ENCODE measurements at regions not wholly inside any gene's neighbourhood (a gene's known extent, or its start where the extent isn't known, plus 50 kb on each side); places are given as distances from the start of the nearest gene placed in this dataset.

GRCh38 chr19:29285187-29285687 lies 72.3 kb upstream of the UQCRFS1 start:
- H3K14ac ChIP-seq (ENCODE audit: low read length): no peak overlapping the region
- no peak for DNase-seq (ENCODE audit: low spot score)
- WGBS, 2 donors (ENCODE audit: extremely low coverage in 2 of 2, insufficient read length in 2 of 2, insufficient replicate concordance in 1 of 2): no CpG with 5 or more reads among the region's 6 CpGs

GRCh38 chr19:29285878-29286277 lies 72.9 kb upstream of the UQCRFS1 start:
- Histone ChIP-seq H3K9me3 (replicated peaks in 1 of 2; ENCODE audit: control insufficient read depth in 2 of 2, insufficient read depth in 1 of 2, low read depth in 1 of 2, low read length in 2 of 2) (no peaks in the 10 kb centered on the region), H3K4me3 (ENCODE audit: low read length in 2 of 2) (no peak overlapping the region), H2BK12ac (ENCODE audit: low read length) (no peak overlapping the region), H4K8ac (ENCODE audit: low read depth, low read length) (no peak overlapping the region), H3K27me3 (ENCODE audit: control insufficient read depth in 3 of 3, insufficient read depth in 3 of 3, low read depth in 1 of 3, low read length in 3 of 3) (no peaks in the 10 kb centered on the region), H3K4me2 (ENCODE audit: insufficient read depth, low read length, poor library complexity, severe bottlenecking) (no peak overlapping the region), H3K9ac (ENCODE audit: low read depth, low read length, poor library complexity) (no peak overlapping the region), H3K79me1 (ENCODE audit: low read depth, low read length) (no peaks in the 10 kb centered on the region), H2AK5ac (ENCODE audit: low read depth, low read length) (no peak overlapping the region), H3K36me3 (replicated peaks in 1 of 2; ENCODE audit: control insufficient read depth in 2 of 2, insufficient read depth in 2 of 2, low read length in 2 of 2) (no peaks in the 10 kb centered on the region), H4K91ac (ENCODE audit: low read depth, low read length, poor library complexity) (no peak overlapping the region), H2AFZ (ENCODE audit: low read length) (no peak overlapping the region), H3K23ac (ENCODE audit: low read depth, low read length, poor library complexity) (no peak overlapping the region), H2BK5ac (ENCODE audit: low read length) (no peak overlapping the region), H3K4ac (ENCODE audit: low read length) (no peak overlapping the region), H3K14ac (ENCODE audit: low read length) (no peak overlapping the region), H2BK120ac (ENCODE audit: low read depth, low read length) (no peak overlapping the region), H3K4me1 (ENCODE audit: control insufficient read depth in 2 of 2, insufficient read depth in 1 of 2, low read depth in 1 of 2, low read length in 2 of 2) (no peaks in the 10 kb centered on the region), H2BK15ac (ENCODE audit: low read length) (no peak overlapping the region), H3K18ac (ENCODE audit: low read length) (no peak overlapping the region), H3K27ac (replicated peaks; ENCODE audit: low read length) (no peak overlapping the region)
- DNase-seq (ENCODE audit: low spot score): peak; percentile 51
- no CpG with 5 or more reads among the region's 6 CpGs for WGBS, 2 donors (ENCODE audit: extremely low coverage in 2 of 2, insufficient read length in 2 of 2, insufficient replicate concordance in 1 of 2)

More at GRCh38 chr19:29285187-29285687, 72.3 kb upstream of the UQCRFS1 start:
- Histone ChIP-seq H2AFZ (ENCODE audit: low read length) (no peak overlapping the region), H2BK15ac (ENCODE audit: low read length) (no peak overlapping the region), H3K9me3 (replicated peaks in 1 of 2; ENCODE audit: control insufficient read depth in 2 of 2, insufficient read depth in 1 of 2, low read depth in 1 of 2, low read length in 2 of 2) (no peaks in the 10 kb centered on the region), H3K27me3 (ENCODE audit: control insufficient read depth in 3 of 3, insufficient read depth in 3 of 3, low read depth in 1 of 3, low read length in 3 of 3) (no peaks in the 10 kb centered on the region), H3K4me2 (ENCODE audit: insufficient read depth, low read length, poor library complexity, severe bottlenecking) (no peak overlapping the region), H2BK12ac (ENCODE audit: low read length) (no peak overlapping the region), H4K8ac (ENCODE audit: low read depth, low read length) (no peak overlapping the region), H3K4me3 (ENCODE audit: low read length in 2 of 2) (no peak overlapping the region), H4K91ac (ENCODE audit: low read depth, low read length, poor library complexity) (no peak overlapping the region), H2AK5ac (ENCODE audit: low read depth, low read length) (no peak overlapping the region), H3K4me1 (ENCODE audit: control insufficient read depth in 2 of 2, insufficient read depth in 1 of 2, low read depth in 1 of 2, low read length in 2 of 2) (no peaks in the 10 kb centered on the region), H3K79me1 (ENCODE audit: low read depth, low read length) (no peaks in the 10 kb centered on the region), H3K18ac (ENCODE audit: low read length) (no peak overlapping the region), H3K23ac (ENCODE audit: low read depth, low read length, poor library complexity) (no peak overlapping the region), H3K4ac (ENCODE audit: low read length) (no peak overlapping the region), H3K36me3 (replicated peaks in 1 of 2; ENCODE audit: control insufficient read depth in 2 of 2, insufficient read depth in 2 of 2, low read length in 2 of 2) (no peaks in the 10 kb centered on the region), H3K27ac (replicated peaks; ENCODE audit: low read length) (no peak overlapping the region), H2BK120ac (ENCODE audit: low read depth, low read length) (no peak overlapping the region), H2BK5ac (ENCODE audit: low read length) (no peak overlapping the region), H3K9ac (ENCODE audit: low read depth, low read length, poor library complexity) (no peak overlapping the region)

GRCh38 chr19:29287061-29287460 lies 74.1 kb upstream of the UQCRFS1 start:
- H4K91ac ChIP-seq (ENCODE audit: low read depth, low read length, poor library complexity): no peak overlapping the region
- H2BK12ac ChIP-seq (ENCODE audit: low read length): no peak overlapping the region
- H3K4me3 ChIP-seq (ENCODE audit: low read length in 2 of 2): no peak overlapping the region
- H2BK5ac ChIP-seq (ENCODE audit: low read length): no peak overlapping the region
- no peak for DNase-seq (ENCODE audit: low spot score)
- H3K9ac ChIP-seq (ENCODE audit: low read depth, low read length, poor library complexity): no peak overlapping the region
- no peak overlapping the region for H3K23ac ChIP-seq (ENCODE audit: low read depth, low read length, poor library complexity)
- H3K36me3 ChIP-seq (replicated peaks in 1 of 2; ENCODE audit: control insufficient read depth in 2 of 2, insufficient read depth in 2 of 2, low read length in 2 of 2): no peaks in the 10 kb centered on the region
- H2AK5ac ChIP-seq (ENCODE audit: low read depth, low read length): no peak overlapping the region
- H2AFZ ChIP-seq (ENCODE audit: low read length): no peak overlapping the region
- WGBS, 2 donors (ENCODE audit: extremely low coverage in 2 of 2, insufficient read length in 2 of 2, insufficient replicate concordance in 1 of 2): no CpG with 5 or more reads among the region's 4 CpGs
- H3K27me3 ChIP-seq (ENCODE audit: control insufficient read depth in 3 of 3, insufficient read depth in 3 of 3, low read depth in 1 of 3, low read length in 3 of 3): no peaks in the 10 kb centered on the region
- H3K4ac ChIP-seq (ENCODE audit: low read length): no peak overlapping the region
- H2BK15ac ChIP-seq (ENCODE audit: low read length): no peak overlapping the region
- no peak overlapping the region for H4K8ac ChIP-seq (ENCODE audit: low read depth, low read length)
- H3K14ac ChIP-seq (ENCODE audit: low read length): no peak overlapping the region
- H3K4me1 ChIP-seq (ENCODE audit: control insufficient read depth in 2 of 2, insufficient read depth in 1 of 2, low read depth in 1 of 2, low read length in 2 of 2): no peaks in the 10 kb centered on the region
- H3K79me1 ChIP-seq (ENCODE audit: low read depth, low read length): no peaks in the 10 kb centered on the region
- H3K18ac ChIP-seq (ENCODE audit: low read length): no peak overlapping the region
- no peaks in the 10 kb centered on the region for H3K9me3 ChIP-seq (replicated peaks in 1 of 2; ENCODE audit: control insufficient read depth in 2 of 2, insufficient read depth in 1 of 2, low read depth in 1 of 2, low read length in 2 of 2)
- H3K4me2 ChIP-seq (ENCODE audit: insufficient read depth, low read length, poor library complexity, severe bottlenecking): no peak overlapping the region
- no peak overlapping the region for H3K27ac ChIP-seq (replicated peaks; ENCODE audit: low read length)
- no peak overlapping the region for H2BK120ac ChIP-seq (ENCODE audit: low read depth, low read length)

GRCh38 chr19:29288256-29288655 lies 75.3 kb upstream of the UQCRFS1 start:
- H3K4me3 ChIP-seq (ENCODE audit: low read length in 2 of 2): no peak overlapping the region
- H3K27me3 ChIP-seq (ENCODE audit: control insufficient read depth in 3 of 3, insufficient read depth in 3 of 3, low read depth in 1 of 3, low read length in 3 of 3): no peaks in the 10 kb centered on the region
- no peak overlapping the region for H3K27ac ChIP-seq (replicated peaks; ENCODE audit: low read length)
- no peak overlapping the region for H3K9ac ChIP-seq (ENCODE audit: low read depth, low read length, poor library complexity)
- WGBS, 2 donors (ENCODE audit: extremely low coverage in 2 of 2, insufficient read length in 2 of 2, insufficient replicate concordance in 1 of 2): no CpG with 5 or more reads among the region's 4 CpGs
- H3K79me1 ChIP-seq (ENCODE audit: low read depth, low read length): no peaks in the 10 kb centered on the region
- H4K8ac ChIP-seq (ENCODE audit: low read depth, low read length): no peak overlapping the region
- H3K4me2 ChIP-seq (ENCODE audit: insufficient read depth, low read length, poor library complexity, severe bottlenecking): no peak overlapping the region
- H4K91ac ChIP-seq (ENCODE audit: low read depth, low read length, poor library complexity): peak overlapping the region; percentile 40
- no peak for DNase-seq (ENCODE audit: low spot score)
- H2BK15ac ChIP-seq (ENCODE audit: low read length): no peak overlapping the region
- no peak overlapping the region for H3K4ac ChIP-seq (ENCODE audit: low read length)
- H3K4me1 ChIP-seq (ENCODE audit: control insufficient read depth in 2 of 2, insufficient read depth in 1 of 2, low read depth in 1 of 2, low read length in 2 of 2): no peaks in the 10 kb centered on the region
- H3K18ac ChIP-seq (ENCODE audit: low read length): no peak overlapping the region
- no peak overlapping the region for H2BK5ac ChIP-seq (ENCODE audit: low read length)
- H3K23ac ChIP-seq (ENCODE audit: low read depth, low read length, poor library complexity): no peak overlapping the region
- H2BK12ac ChIP-seq (ENCODE audit: low read length): no peak overlapping the region
- no peak overlapping the region for H2BK120ac ChIP-seq (ENCODE audit: low read depth, low read length)
- H3K14ac ChIP-seq (ENCODE audit: low read length): no peak overlapping the region
- H2AFZ ChIP-seq (ENCODE audit: low read length): no peak overlapping the region
- H3K36me3 ChIP-seq (replicated peaks in 1 of 2; ENCODE audit: control insufficient read depth in 2 of 2, insufficient read depth in 2 of 2, low read length in 2 of 2): no peaks in the 10 kb centered on the region
- no peaks in the 10 kb centered on the region for H3K9me3 ChIP-seq (replicated peaks in 1 of 2; ENCODE audit: control insufficient read depth in 2 of 2, insufficient read depth in 1 of 2, low read depth in 1 of 2, low read length in 2 of 2)
- H2AK5ac ChIP-seq (ENCODE audit: low read depth, low read length): no peak overlapping the region

Measured in neuronal stem cell (in vitro differentiated cells).